ENCODE measurements at regions not wholly inside any gene's neighbourhood (a gene's known extent, or its start where the extent isn't known, plus 50 kb on each side); places are given as distances from the start of the nearest gene placed in this dataset.
A peak's percentile ranks its signal among the peaks of the same experiment; 100 is the strongest.
"Not testable (repeated sequence)": the region's sequence is repeated elsewhere in the genome, so short reads cannot be mapped to it uniquely, and the experiment has no call there.

- no peak for DNase-seq
These were observed 107.2 kb upstream of the ZNF236 start for GRCh38 chr18:76715012-76715610.

GRCh38 chr18:76713432-76713831 lies 108.9 kb upstream of the ZNF236 start:
- DNase-seq, result no peak

- DNase-seq, result no peak
These were observed 109.7 kb upstream of the ZNF236 start for GRCh38 chr18:76712511-76713140.

- no peak for DNase-seq
These were observed 111.5 kb upstream of the ZNF236 start for GRCh38 chr18:76710646-76711520.

GRCh38 chr18:76709659-76710645 lies 112.4 kb upstream of the ZNF236 start:
- peak; percentile 47 for DNase-seq

GRCh38 chr18:76708722-76709353 lies 113.5 kb upstream of the ZNF236 start:
- no peak for DNase-seq

- DNase-seq, result no peak
These were observed 114.2 kb upstream of the ZNF236 start for GRCh38 chr18:76708071-76708721.

- no peak for DNase-seq
These were observed 114.8 kb upstream of the ZNF236 start for GRCh38 chr18:76707534-76707933.

- DNase-seq, result not testable (repeated sequence)
These were observed 117.8 kb upstream of the ZNF236 start for GRCh38 chr18:76704589-76704988.

GRCh38 chr18:76699923-76700322 lies 122.4 kb upstream of the ZNF236 start:
- DNase-seq, result no peak

GRCh38 chr18:76697441-76697901 lies 124.9 kb upstream of the ZNF236 start:
- peak; percentile 68 for DNase-seq

GRCh38 chr18:76691800-76692199 lies 130.6 kb upstream of the ZNF236 start:
- no peak for DNase-seq

- no peak for DNase-seq
These were observed 132.6 kb upstream of the ZNF236 start for GRCh38 chr18:76689646-76690264.

GRCh38 chr18:76688724-76689472 lies 133.5 kb upstream of the ZNF236 start:
- DNase-seq, result no peak

GRCh38 chr18:76687304-76687962 lies 134.9 kb upstream of the ZNF236 start:
- peak; percentile 64 for DNase-seq

GRCh38 chr18:76686737-76687231 lies 135.6 kb upstream of the ZNF236 start:
- peak; percentile 55 for DNase-seq

GRCh38 chr18:76685860-76686259 lies 136.5 kb upstream of the ZNF236 start:
- no peak for DNase-seq

GRCh38 chr18:76685402-76685801 lies 137.0 kb upstream of the ZNF236 start:
- no peak for DNase-seq

- no peak for DNase-seq
These were observed 138.1 kb upstream of the ZNF236 start for GRCh38 chr18:76684265-76684664.
